ENCODE measurements at regions not wholly inside any gene's neighbourhood (a gene's known extent, or its start where the extent isn't known, plus 50 kb on each side); places are given as distances from the start of the nearest gene placed in this dataset.

DNA sequence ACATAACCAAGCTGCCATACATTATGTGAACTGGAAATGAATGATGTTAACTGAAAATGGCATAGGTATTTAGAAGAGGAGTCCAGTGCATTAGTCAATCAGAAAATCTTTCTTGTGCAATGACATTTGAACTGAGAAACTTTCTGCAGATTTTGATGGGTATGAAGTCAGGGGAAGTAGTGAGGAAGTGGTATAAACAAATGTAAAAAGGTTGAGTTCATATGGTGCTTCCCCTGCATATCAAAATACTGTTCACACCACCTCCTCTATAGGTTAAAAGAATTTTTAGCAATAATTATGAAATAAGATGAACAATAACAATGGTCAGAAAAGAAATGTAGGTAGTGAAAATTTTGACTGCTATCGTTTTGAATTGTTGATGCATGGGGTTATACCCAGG, 800.0 kb downstream of the SLITRK6 start:
- DNase-seq (ENCODE audit: insufficient read length, low spot score) = no peak
- FAIRE-seq = no peak

GRCh38 chr13:84998681-84999080, 800.5 kb downstream of the SLITRK6 start:
- FAIRE-seq (no peak), DNase-seq (ENCODE audit: insufficient read length, low spot score) (no peak)

DNA sequence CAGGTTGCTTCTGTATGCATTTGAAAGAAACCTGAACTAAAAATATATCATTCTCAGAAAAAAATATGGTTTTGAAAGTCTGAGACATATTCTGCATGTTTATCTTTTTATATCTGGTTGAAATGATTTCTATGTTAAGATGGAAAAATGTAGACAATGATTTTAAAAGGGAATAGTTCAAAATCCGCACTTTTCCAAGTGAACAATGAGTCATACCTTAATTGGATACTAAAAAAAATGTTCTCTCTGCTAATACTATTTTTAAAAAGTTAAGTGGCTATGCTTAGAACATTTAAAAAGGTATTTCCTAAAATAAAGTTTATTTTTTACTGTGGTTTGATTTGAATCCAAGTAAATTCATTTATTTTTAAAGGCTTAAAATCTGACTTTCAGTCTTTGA, 801.4 kb downstream of the SLITRK6 start:
- FAIRE-seq = no peak

GRCh38 chr13:84994582-84994981, 804.6 kb downstream of the SLITRK6 start:
- FAIRE-seq = no peak
- no peak for DNase-seq (ENCODE audit: insufficient read length, low spot score)

More for the DNA sequence above, 801.4 kb downstream of the SLITRK6 start:
- no peak for DNase-seq (ENCODE audit: insufficient read length, low spot score)

DNA sequence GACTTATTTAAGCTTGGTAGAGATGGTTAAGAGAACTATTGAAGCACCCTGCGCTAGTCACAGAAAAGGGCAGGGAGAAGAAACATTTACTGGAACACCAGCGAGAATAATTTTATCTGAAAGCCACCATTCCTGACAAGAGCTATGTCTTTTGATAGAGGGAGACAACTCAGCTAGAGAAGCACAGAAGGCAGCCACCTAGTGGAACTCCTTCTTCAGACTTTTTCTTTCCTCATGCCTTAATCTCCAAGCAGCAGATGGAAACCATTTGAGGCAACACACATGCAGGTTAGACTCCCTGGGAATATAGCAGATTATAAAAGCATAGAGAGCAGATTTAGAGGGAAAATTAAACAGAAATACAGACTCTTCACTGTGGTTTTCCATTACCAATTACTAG, 813.4 kb downstream of the SLITRK6 start:
- FAIRE-seq = no peak

DNA sequence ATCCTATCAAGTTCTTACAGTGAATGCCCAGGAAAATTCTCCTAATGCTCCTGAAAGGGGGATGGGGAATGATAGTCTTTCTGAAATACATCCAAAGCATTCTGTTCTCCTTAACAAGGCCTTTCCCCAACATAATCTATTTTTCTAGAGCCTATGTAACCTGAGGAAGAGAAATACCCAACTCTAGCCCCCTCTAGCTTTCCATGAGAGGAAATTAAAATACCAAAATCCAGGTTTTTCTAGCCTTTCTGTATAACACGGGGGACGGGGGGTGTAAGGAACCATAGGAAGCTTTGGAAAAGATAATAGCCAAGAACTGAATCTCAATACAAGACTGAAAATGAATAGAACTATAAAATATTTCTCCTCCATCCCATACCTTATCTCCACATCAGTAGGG, 815.9 kb downstream of the SLITRK6 start:
- FAIRE-seq = no peak
- no peak for DNase-seq (ENCODE audit: insufficient read length, low spot score)

More for the DNA sequence above, 813.4 kb downstream of the SLITRK6 start:
- DNase-seq (ENCODE audit: insufficient read length, low spot score) = no peak

DNA sequence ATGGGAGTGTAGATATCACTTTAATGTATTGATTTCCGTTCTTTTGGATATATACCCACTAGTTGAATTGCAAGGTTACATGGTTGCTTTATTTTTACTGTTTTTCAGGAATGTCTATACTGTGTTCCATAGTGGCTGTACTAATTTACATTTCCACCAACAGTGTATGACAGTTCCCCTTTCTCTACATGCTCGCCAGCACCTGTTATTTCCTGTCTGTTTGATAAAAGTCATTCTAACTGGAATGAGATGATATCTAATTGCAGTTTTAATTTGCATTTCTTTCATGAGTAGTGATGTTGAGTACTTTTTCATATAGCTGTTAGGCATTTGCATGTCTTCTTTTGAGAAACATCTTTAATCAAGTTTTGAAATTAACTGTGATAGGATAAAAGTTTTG, 818.6 kb downstream of the SLITRK6 start:
- FAIRE-seq (no peak), DNase-seq (ENCODE audit: insufficient read length, low spot score) (no peak)

- no peak for DNase-seq (ENCODE audit: insufficient read length, low spot score)
- no peak for FAIRE-seq
These were observed 820.4 kb downstream of the SLITRK6 start for GRCh38 chr13:84978851-84979250.

DNA sequence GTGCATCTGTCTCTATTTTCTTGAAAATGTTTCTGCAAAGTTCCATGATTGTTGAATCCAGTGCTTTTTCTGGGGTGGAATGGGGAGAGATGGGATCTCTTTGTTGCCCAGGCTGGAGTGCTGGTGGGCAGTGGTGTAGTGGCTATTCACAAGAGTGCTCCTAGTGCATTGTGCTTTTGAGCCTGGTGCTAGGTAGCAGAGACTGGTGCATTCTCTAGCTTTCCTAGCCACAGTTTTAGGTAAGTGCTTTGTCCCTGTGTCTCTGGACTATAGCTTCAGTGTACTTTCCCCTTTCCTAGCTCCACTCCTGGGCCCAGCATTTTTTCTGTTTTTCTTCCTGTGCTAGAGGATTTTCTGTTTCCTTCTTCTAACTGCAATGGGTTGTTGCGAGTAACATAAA, 825.6 kb downstream of the SLITRK6 start:
- DNase-seq (ENCODE audit: insufficient read length, low spot score) (no peak), FAIRE-seq (no peak)

GRCh38 chr13:84972907-84973306, 826.3 kb downstream of the SLITRK6 start:
- no peak for FAIRE-seq
- no peak for DNase-seq (ENCODE audit: insufficient read length, low spot score)

- FAIRE-seq (no peak), DNase-seq (ENCODE audit: insufficient read length, low spot score) (no peak)
These were observed 836.4 kb downstream of the SLITRK6 start for GRCh38 chr13:84962849-84963248.

- DNase-seq (ENCODE audit: insufficient read length, low spot score) = no peak
- FAIRE-seq = no peak
These were observed 837.0 kb downstream of the SLITRK6 start for GRCh38 chr13:84962141-84962750.

GRCh38 chr13:84961023-84961422, 838.2 kb downstream of the SLITRK6 start:
- no peak for FAIRE-seq
- no peak for DNase-seq (ENCODE audit: insufficient read length, low spot score)

- FAIRE-seq = no peak
These were observed 839.4 kb downstream of the SLITRK6 start for GRCh38 chr13:84959818-84960217.

DNA sequence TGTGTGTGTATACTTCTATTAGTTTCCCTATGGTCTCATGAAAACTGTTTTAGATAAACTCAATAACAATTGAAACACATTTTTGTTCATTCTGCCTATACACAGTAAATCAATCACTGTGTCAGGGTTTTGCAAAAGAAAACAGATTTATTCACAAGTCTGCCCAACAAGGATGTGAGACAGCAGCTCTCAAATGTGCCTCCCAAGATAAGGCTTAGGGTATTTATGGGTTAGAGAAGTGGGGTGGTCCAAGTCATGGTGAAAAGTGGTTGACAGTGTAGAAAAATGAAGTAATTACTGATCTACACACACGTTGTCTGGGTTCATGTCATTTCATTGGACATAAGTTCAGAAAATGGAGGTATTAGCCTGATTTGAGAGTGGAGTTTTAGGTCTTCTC, 844.6 kb downstream of the SLITRK6 start:
- no peak for FAIRE-seq
- no peak for DNase-seq (ENCODE audit: insufficient read length, low spot score)

More at GRCh38 chr13:84959818-84960217, 839.4 kb downstream of the SLITRK6 start:
- DNase-seq (ENCODE audit: insufficient read length, low spot score) = no peak

DNA sequence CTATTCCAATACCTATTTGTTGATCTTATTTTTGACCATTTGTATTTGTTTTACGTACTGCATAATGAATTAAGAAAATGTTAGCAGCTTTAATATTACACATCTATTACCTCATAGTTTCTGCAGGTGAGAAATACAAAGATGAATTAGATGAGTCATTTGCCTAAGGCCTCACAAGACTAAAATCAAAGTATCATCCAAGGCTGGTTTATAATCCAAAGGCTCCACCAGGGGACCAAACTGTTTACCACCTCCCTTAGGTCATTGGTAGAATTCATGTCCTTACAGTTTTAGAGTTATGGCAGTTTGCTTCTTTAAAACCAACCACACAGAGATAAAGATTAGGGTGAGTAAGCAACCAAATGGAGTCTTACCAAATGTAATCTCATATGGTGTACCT, 848.1 kb downstream of the SLITRK6 start:
- FAIRE-seq (no peak), DNase-seq (ENCODE audit: insufficient read length, low spot score) (no peak)

DNA sequence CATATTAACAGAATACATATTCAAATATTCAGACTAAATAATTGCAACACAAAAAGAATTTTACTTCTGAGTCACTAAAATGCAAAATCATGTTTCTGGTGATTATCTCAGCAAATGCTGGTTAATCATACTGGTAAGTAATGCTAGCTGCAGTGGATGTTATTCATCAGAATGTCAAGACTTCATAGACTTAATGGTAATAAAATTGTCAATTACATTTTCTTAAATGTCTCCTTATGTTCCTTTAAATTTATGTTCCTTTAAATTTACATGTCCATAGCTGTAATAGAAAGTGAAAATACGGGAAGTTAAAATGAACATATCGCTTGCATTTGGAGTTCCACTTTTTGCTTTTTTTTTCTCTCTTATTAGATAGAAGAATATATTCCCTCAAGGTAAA, 853.0 kb downstream of the SLITRK6 start:
- FAIRE-seq (no peak), DNase-seq (ENCODE audit: insufficient read length, low spot score) (no peak)

DNA sequence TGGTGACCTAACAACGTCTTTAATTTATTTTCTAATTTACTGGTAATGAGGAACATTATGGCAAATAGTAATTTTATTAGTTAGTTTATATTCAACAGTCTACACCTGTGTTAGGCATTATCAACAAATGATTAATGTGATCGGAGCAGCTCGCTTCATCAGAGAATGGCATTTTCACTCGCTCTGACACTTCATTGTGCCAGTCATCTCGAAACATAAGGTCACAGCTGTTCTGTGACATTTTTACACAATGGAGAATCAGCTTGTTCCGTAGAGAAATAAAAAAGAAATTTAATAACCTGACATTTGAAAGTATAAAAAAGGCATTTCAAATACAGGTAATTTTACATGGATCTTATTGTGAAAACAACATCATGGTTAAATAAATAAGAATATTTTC, 858.4 kb downstream of the SLITRK6 start:
- DNase-seq (ENCODE audit: insufficient read length, low spot score) (no peak), FAIRE-seq (no peak)

GRCh38 chr13:84940167-84940566, 859.1 kb downstream of the SLITRK6 start:
- FAIRE-seq = no peak
- DNase-seq (ENCODE audit: insufficient read length, low spot score) = no peak

- no peak for FAIRE-seq
- DNase-seq (ENCODE audit: insufficient read length, low spot score) = no peak
These were observed 864.3 kb downstream of the SLITRK6 start for GRCh38 chr13:84934911-84935310.

DNA sequence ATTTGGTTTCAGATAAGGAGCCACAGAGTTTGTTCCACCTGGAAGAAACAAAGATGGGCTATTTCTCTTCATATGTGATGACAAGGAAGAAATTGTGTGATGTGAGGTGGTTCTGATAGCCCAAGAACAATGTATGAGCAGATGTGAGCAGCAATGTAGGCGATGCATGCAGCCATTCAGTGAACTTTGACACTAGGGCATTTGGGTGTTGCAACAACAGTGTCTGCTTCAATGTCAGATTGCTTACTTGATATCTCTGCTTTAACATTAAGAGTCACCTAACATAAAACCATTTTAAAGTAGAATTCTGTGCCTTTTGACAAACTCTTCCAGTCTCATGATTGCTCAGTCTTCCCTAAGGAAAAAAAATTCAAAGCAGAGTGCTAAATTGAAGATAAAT, 865.4 kb downstream of the SLITRK6 start:
- no peak for FAIRE-seq
- DNase-seq (ENCODE audit: insufficient read length, low spot score) = no peak

GRCh38 chr13:84931264-84931663, 868.0 kb downstream of the SLITRK6 start:
- FAIRE-seq = no peak
- no peak for DNase-seq (ENCODE audit: insufficient read length, low spot score)

All from GM19239 (cell line).